K562 (cell line): ENCODE measurements at regions not wholly inside any gene's neighbourhood (a gene's known extent, or its start where the extent isn't known, plus 50 kb on each side); places are given as distances from the start of the nearest gene placed in this dataset.

Source experiments
- ATAC-seq: fragments of 200-7000 bp; cut with Tn5 transposase; 3 replicates; pipeline ENCODE4 v1.9.1; 2020; ENCODE audit warnings: moderate library complexity
- BruUV-seq: library from RNA; stranded (reverse); fragments of 400-500 nt; replicated peaks from 2 replicates; lab custom pipeline; 2021; lab: Mats Ljungman, UMichigan
- CTCF ChIA-PET: fragments of 300-600 bp; formaldehyde crosslinking; extraction: SDS; loops from one replicate; lab custom pipeline; 2021; ENCODE audit warnings: low intra/inter-chr PET ratio; lab: Yijun Ruan, JAX
- POLR2A ChIA-PET: fragments of 300-600, 350-650 bp; sonication (Branson Sonifier 250); formaldehyde crosslinking; extraction: SDS; loops from one replicate; lab custom pipeline; 2021; ENCODE audit warnings: antibody characterized with exemption, inconsistent platforms; lab: Yijun Ruan, JAX
- DNase-seq, 4 experiments: peaks; one replicate each; pipeline versions ENCODE4 v3.0.0 to v3.0.0-alpha.2; 2011 to 2018; ENCODE audit warnings: low spot score in 3 of 4, mixed read lengths in 3 of 4; ENCODE audit errors: extremely low read depth in 1 of 4
- FAIRE-seq: peaks from 2 replicates; lab custom pipeline; 2011; peaks lifted over from hg19 to GRCh38; lab: Jason Lieb, UNC
- H2AFZ ChIP-seq: 2 replicates; pipeline ENCODE4 v1.6.0; 2011; ENCODE audit warnings: low read depth, low read length, control low read depth, inconsistent platforms
- H3K27ac ChIP-seq: fragments of 200-600 bp; 3 replicates; pipeline ENCODE4 v1.8.0; 2011; ENCODE audit warnings: low read depth, mild to moderate bottlenecking, control low read depth, inconsistent platforms, low read length, moderate library complexity, mixed read lengths; ENCODE audit errors: extremely low read depth
- H3K27me3 ChIP-seq, 2 experiments: fragments of 300-600 bp in 1 of 2; 2 replicates in 1 of 2; 3 replicates in 1 of 2; pipeline versions ENCODE4 v1.6.0 to v1.8.0; 2011; ENCODE audit warnings: inconsistent platforms in 2 of 2, low read length in 2 of 2, mild to moderate bottlenecking in 1 of 2, mixed read lengths in 1 of 2, moderate library complexity in 1 of 2; ENCODE audit not compliant: control insufficient read depth in 2 of 2, insufficient read depth in 2 of 2
- H3K36me3 ChIP-seq: fragments of 300-600 bp; 3 replicates; pipeline ENCODE4 v1.8.0; 2011; ENCODE audit warnings: mild to moderate bottlenecking, low read length, inconsistent platforms; ENCODE audit not compliant: control insufficient read depth, insufficient read depth
- H3K4me1 ChIP-seq, 2 experiments: fragments of 200-600 bp in 1 of 2; replicated peaks in 1 of 2; 2 replicates in 1 of 2; 3 replicates in 1 of 2; pipeline versions ENCODE4 v1.5.1 to v1.8.0; 2011; ENCODE audit warnings: inconsistent platforms in 2 of 2, low read length in 2 of 2, mild to moderate bottlenecking in 1 of 2, mixed read lengths in 1 of 2, moderate library complexity in 1 of 2; ENCODE audit not compliant: control insufficient read depth in 2 of 2, insufficient read depth in 2 of 2
- H3K4me2 ChIP-seq: 2 replicates; pipeline ENCODE4 v1.6.1; 2011; ENCODE audit warnings: low read length, control low read depth, inconsistent platforms, mixed read lengths; ENCODE audit not compliant: insufficient read depth
- H3K4me3 ChIP-seq: fragments of 200-600 bp; sonication (generic), shearing (Covaris generic); 2 replicates; pipeline ENCODE4 v1.5.1; 2016; ENCODE audit warnings: control low read depth, inconsistent platforms
- H3K79me2 ChIP-seq: fragments of 200-600 bp; 3 replicates; pipeline ENCODE4 v1.8.0; 2011; ENCODE audit warnings: low read length, inconsistent platforms; ENCODE audit not compliant: control insufficient read depth, insufficient read depth
- H3K9ac ChIP-seq, 2 experiments: 2 replicates each; pipeline versions ENCODE4 v1.6.0 to v1.6.1; 2011; ENCODE audit warnings: low read depth in 2 of 2, low read length in 2 of 2, control low read depth in 1 of 2, inconsistent platforms in 1 of 2, mild to moderate bottlenecking in 1 of 2, mixed read lengths in 1 of 2; ENCODE audit not compliant: insufficient read depth in 1 of 2
- H3K9me1 ChIP-seq: one replicate; pipeline ENCODE4 v1.6.0; 2011; ENCODE audit warnings: inconsistent platforms, mild to moderate bottlenecking, low read length, moderate library complexity; ENCODE audit not compliant: control insufficient read depth, insufficient read depth
- H3K9me3 ChIP-seq: replicated peaks from 2 replicates; pipeline ENCODE4 v1.5.1; 2011; ENCODE audit warnings: low read depth, low read length, inconsistent platforms; ENCODE audit not compliant: control insufficient read depth, insufficient read depth
- H4K20me1 ChIP-seq: replicated peaks from 2 replicates; pipeline ENCODE4 v1.6.1; 2011; ENCODE audit warnings: low read length, inconsistent platforms, mixed read lengths; ENCODE audit not compliant: control insufficient read depth, insufficient read depth
- ARID1B ChIP-seq: fragments of 450-650 bp; IDR thresholded peaks from 2 replicates; pipeline ENCODE4 v1.6.1; 2016; ENCODE audit warnings: antibody characterized with exemption, mild to moderate bottlenecking, inconsistent platforms
- ETS2 ChIP-seq: IDR thresholded peaks from 2 replicates; pipeline ENCODE4 v1.6.1; 2016; ENCODE audit warnings: borderline replicate concordance, missing genetic modification characterization, mild to moderate bottlenecking, moderate library complexity, missing compliant biosample characterization; ENCODE audit not compliant: poor library complexity, severe bottlenecking
- KDM2B ChIP-seq: fragments of 250-450 bp; sonication (Bioruptor Pico); IDR thresholded peaks from 2 replicates; pipeline ENCODE4 v1.8.0; 2021; ENCODE audit warnings: mild to moderate bottlenecking, moderate library complexity
- RBM25 ChIP-seq: fragments of 200-400 bp; formaldehyde crosslinking; IDR thresholded peaks from 2 replicates; pipeline ENCODE4 v1.6.1; 2018; ENCODE audit warnings: low read length, low read depth, moderate library complexity; ENCODE audit not compliant: severe bottlenecking
- SMAD4 ChIP-seq: fragments of 250-450 bp; sonication (Bioruptor Pico); conservative IDR thresholded peaks from 2 replicates; pipeline ENCODE4 v1.8.0; 2021; ENCODE audit warnings: inconsistent platforms, mild to moderate bottlenecking, moderate library complexity
- SRF ChIP-seq, 2 experiments: fragments of 250-450, 450-650 bp in 1 of 2; sonication (Bioruptor Pico) in 1 of 2; sonication (generic) in 1 of 2; formaldehyde crosslinking; IDR thresholded peaks; 2 replicates each; pipeline versions ENCODE4 v1.5.0 to v1.5.1; 2020 to 2022; ENCODE audit warnings: mild to moderate bottlenecking in 1 of 2, missing genetic modification reagents in 1 of 2
- TRIM24 ChIP-seq, 2 experiments: fragments of 450-650 bp; IDR thresholded peaks; 2 replicates each; pipeline ENCODE4 v1.6.1; 2016
- TRIM28 ChIP-seq: fragments of 450-650 bp; IDR thresholded peaks from 2 replicates; pipeline ENCODE4 v1.6.1; 2017
- ZBTB49 ChIP-seq: sonication (generic); formaldehyde crosslinking; IDR thresholded peaks from 2 replicates; pipeline ENCODE4 v1.8.0; 2022; ENCODE audit warnings: missing genetic modification reagents, mild to moderate bottlenecking, borderline replicate concordance
- WGBS: fragments of 100-300 bp; shearing (Covaris generic); methylation state at CpG from one replicate; pipeline ENCODE4 v1.1.6; 2016; ENCODE audit warnings: low coverage, mixed read lengths; ENCODE audit not compliant: insufficient coverage; ENCODE audit errors: missing lambda C conversion rate; 5-methylcytosine and 5-hydroxymethylcytosine counted together
- in situ Hi-C: fragments of 300-500 bp; cut with MboI; formaldehyde crosslinking; loops from 4 replicates; pipeline ENCODE4 v1.15.0; 2018; ENCODE audit warnings: inconsistent platforms, mixed read lengths
- intact Hi-C: fragments of 100-400 bp; cut with micrococcal nuclease; formaldehyde crosslinking; loops from 2 replicates; pipeline ENCODE4 v1.14.2; 2022
- TF ChIP-seq, protein P1 (sequence below), 3 experiments: fragments of 200-800 bp in 1 of 3; sonication (Bioruptor generic) in 1 of 3; sonication (generic) in 1 of 3; formaldehyde crosslinking in 1 of 3; IDR thresholded peaks; 2 replicates each; pipeline versions ENCODE4 v1.6.1 to v1.8.0; 2016 to 2022; ENCODE audit warnings: mild to moderate bottlenecking in 2 of 3, missing compliant biosample characterization in 2 of 3, missing genetic modification characterization in 2 of 3, missing genetic modification reagents in 1 of 3
- TF ChIP-seq, protein P2 (sequence below): fragments of 450-650 bp; IDR thresholded peaks from 2 replicates; pipeline ENCODE4 v1.6.1; 2016
- TF ChIP-seq, protein P3 (sequence below): IDR thresholded peaks from 2 replicates; pipeline ENCODE4 v1.6.1; 2014; ENCODE audit warnings: antibody characterized with exemption
- TF ChIP-seq, protein P4 (sequence below): fragments of 450-650 bp; formaldehyde crosslinking; conservative IDR thresholded peaks from 2 replicates; pipeline ENCODE4 v1.4.0; 2022; ENCODE audit warnings: mild to moderate bottlenecking, missing genetic modification characterization

DNA sequence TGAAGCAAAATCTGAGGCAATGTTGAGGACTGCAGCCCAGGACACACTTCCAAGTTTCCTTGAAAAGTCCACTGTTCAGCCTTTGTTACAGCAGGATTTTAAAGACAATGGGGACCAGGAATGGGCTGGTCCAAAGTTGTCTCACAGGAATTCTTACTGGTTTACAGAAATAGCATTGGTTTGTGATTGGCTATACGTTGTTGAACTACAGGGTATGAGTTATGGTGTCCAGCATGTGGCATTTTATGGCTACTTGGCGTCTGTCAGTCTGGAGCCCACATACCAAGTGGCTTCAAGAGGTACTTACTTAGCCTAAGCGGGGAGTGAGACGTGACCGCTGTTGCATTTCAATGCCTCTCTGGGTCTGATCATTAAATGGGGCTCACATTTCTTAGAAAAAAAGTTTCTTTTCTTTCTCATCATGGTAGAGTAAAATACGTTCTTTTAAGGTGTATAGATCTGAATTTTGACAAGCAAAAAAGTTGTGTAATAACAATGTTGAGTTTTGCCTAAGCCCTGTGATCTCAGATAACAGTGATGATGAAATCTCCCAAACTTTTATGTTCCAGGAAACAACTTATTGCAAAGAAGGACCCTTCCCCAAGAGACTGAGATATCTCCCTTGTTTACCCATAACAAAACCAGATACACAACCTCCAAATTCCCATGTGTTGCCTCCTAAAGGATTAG, 100.0 kb upstream of the TRIM24 start (continued):
- TF ChIP-seq SMAD4 (CRISPR knock-in tag): peak; percentile 47; the same call in 1 of the 2 replicates
- TF ChIP-seq, protein P1, sequence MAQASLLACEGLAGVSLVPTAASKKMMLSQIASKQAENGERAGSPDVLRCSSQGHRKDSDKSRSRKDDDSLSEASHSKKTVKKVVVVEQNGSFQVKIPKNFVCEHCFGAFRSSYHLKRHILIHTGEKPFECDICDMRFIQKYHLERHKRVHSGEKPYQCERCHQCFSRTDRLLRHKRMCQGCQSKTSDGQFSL (CRISPR knock-in tag; IDR thresholded peaks at IDR 0.05): no peak
- TF ChIP-seq, protein P1 (tag; IDR thresholded peaks at IDR 0.05): no peak
- TF ChIP-seq TRIM24 (IDR thresholded peaks at IDR 0.05): peak; percentile 87 to 95
- no peak for TF ChIP-seq RBM25
- peak; percentile 34; the same call in 1 of the 2 replicates for TF ChIP-seq ARID1B
- no peak for TF ChIP-seq KDM2B
- TF ChIP-seq, protein P2, sequence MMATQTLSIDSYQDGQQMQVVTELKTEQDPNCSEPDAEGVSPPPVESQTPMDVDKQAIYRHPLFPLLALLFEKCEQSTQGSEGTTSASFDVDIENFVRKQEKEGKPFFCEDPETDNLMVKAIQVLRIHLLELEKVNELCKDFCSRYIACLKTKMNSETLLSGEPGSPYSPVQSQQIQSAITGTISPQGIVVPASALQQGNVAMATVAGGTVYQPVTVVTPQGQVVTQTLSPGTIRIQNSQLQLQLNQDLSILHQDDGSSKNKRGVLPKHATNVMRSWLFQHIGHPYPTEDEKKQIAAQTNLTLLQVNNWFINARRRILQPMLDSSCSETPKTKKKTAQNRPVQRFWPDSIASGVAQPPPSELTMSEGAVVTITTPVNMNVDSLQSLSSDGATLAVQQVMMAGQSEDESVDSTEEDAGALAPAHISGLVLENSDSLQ: peak; percentile 75

DNA sequence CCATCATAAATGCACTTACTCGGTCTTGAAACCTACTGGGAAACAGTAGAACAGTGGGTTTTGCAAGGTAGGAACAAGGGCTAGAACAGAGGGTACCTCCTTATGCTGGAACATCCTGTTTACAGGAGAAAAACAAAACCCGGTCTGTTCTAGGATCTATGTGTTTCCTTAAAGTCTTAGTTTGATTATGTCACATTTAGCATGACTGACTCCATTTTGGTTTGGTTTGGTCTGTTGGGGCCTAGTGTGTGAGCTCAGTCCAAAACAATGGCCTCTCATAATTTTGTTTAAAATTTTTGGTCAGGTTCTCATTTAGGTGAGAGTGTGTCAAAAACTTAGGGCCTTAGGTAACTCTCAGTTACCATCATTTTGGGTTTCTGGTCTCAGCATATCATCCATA, 96.3 kb upstream of the TRIM24 start:
- ChIA-PET POLR2A (no interaction called here), CTCF (no interaction called here)
- DNase-seq (no peak), FAIRE-seq (no peak), ATAC-seq (no peak)
- Histone ChIP-seq H3K9me1 (no peaks in the 10 kb centered on the region), H3K9me3 (peaks cover 25% of the 10 kb centered on the region), H3K4me3 (no peak overlapping the region), H3K9ac (no peak overlapping the region), H2AFZ (peak overlapping the region; percentile 21; the same call in 1 of the 2 replicates), H4K20me1 (no peaks in the 10 kb centered on the region), H3K27me3 (no peaks in the 10 kb centered on the region), H3K4me2 (no peak overlapping the region), H3K4me1 (peaks cover 0 to 8% of the 10 kb centered on the region in 2 experiments; a peak in 2 of 5 replicates), H3K36me3 (no peaks in the 10 kb centered on the region), H3K79me2 (no peaks in the 10 kb centered on the region), H3K27ac (no peak overlapping the region)
- no TSS peak for BruUV-seq
- in situ Hi-C loops: no loop called here
- intact Hi-C loops: no loop called here
- WGBS: 40% methylated on average over 2 of the region's 2 CpGs
- TF ChIP-seq TRIM28: no peak
- TF ChIP-seq ZBTB49: no peak
- TF ChIP-seq ETS2: no peak
- TF ChIP-seq SRF (CRISPR knock-in tag; IDR thresholded peaks at IDR 0.05): no peak
- TF ChIP-seq, protein P3, sequence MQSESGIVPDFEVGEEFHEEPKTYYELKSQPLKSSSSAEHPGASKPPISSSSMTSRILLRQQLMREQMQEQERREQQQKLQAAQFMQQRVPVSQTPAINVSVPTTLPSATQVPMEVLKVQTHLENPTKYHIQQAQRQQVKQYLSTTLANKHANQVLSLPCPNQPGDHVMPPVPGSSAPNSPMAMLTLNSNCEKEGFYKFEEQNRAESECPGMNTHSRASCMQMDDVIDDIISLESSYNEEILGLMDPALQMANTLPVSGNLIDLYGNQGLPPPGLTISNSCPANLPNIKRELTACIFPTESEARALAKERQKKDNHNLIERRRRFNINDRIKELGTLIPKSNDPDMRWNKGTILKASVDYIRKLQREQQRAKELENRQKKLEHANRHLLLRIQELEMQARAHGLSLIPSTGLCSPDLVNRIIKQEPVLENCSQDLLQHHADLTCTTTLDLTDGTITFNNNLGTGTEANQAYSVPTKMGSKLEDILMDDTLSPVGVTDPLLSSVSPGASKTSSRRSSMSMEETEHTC: no peak
- TF ChIP-seq, protein P4, sequence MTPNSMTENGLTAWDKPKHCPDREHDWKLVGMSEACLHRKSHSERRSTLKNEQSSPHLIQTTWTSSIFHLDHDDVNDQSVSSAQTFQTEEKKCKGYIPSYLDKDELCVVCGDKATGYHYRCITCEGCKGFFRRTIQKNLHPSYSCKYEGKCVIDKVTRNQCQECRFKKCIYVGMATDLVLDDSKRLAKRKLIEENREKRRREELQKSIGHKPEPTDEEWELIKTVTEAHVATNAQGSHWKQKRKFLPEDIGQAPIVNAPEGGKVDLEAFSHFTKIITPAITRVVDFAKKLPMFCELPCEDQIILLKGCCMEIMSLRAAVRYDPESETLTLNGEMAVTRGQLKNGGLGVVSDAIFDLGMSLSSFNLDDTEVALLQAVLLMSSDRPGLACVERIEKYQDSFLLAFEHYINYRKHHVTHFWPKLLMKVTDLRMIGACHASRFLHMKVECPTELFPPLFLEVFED (CRISPR knock-in tag): no peak
